Activated CD4-positive, alpha-beta T cell treated with anti-CD3 and anti-CD28 coated beads, Interleukin-2, Interleukin-6, amounts not matched to agents 100 ng/mL and 50 ng/mL, durations not matched to agents 16 hours and 8 hours (primary cell): ENCODE measurements at regions not wholly inside any gene's neighbourhood (a gene's known extent, or its start where the extent isn't known, plus 50 kb on each side); places are given as distances from the start of the nearest gene placed in this dataset.
"Not testable (repeated sequence)": the region's sequence is repeated elsewhere in the genome, so short reads cannot be mapped to it uniquely, and the experiment has no call there.

Experiments used
- DNase-seq: peaks from one replicate; pipeline ENCODE4 v3.0.0-alpha.2; 2020

DNA sequence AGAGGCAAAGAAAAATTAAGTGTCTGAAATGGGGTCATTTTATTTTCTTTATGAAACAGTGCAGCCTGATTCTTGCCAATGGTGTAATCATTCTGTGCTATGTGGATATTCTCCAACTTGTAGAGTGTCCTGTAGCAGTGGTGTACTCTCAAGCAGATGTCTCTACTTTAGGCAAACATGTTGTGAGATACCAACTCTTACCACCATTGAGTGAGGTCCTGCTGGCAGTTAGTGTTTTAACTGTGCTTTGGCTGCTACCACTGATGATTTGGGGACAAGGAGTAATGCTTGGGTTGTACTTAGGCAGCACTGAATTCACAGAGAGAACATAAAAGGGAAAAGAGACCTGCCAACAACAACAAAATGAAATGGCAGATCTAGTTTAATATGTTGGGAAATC is 122.5 kb downstream of the APIP start:
- DNase-seq, result no peak

GRCh38 chr11:34792814-34793258 is 123.3 kb downstream of the APIP start:
- DNase-seq, result no peak

- peak; percentile 2 for DNase-seq
Measured at GRCh38 chr11:34791780-34792542, 124.2 kb downstream of the APIP start.

- DNase-seq, result no peak
Measured at GRCh38 chr11:34790620-34791019, 125.6 kb downstream of the APIP start.

- DNase-seq, result no peak
Measured at GRCh38 chr11:34789196-34789834, 126.9 kb downstream of the APIP start.

DNA sequence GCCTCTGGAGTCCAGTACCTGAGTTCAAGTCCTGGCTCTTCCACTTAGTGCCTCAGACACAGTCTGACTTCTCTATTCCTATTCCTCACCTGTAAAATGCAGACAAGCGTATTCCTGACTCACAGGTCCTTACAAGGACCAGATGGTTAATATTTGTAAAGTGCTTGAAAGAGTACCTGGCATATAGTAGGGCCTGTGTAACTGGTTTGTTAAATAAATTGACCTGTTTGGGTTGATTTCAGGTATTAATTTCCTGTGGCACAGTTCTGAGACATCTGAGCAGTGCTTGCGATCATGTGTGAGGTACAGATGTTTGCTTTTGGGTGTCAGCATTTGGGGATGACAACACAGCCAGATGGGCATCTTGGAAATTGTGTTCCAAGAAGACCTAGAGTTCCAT is 127.5 kb downstream of the APIP start:
- DNase-seq, result no peak

- DNase-seq, result no peak
Measured at GRCh38 chr11:34787895-34788294, 128.3 kb downstream of the APIP start.

- DNase-seq, result no peak
Measured at GRCh38 chr11:34787348-34787747, 128.8 kb downstream of the APIP start.

DNA sequence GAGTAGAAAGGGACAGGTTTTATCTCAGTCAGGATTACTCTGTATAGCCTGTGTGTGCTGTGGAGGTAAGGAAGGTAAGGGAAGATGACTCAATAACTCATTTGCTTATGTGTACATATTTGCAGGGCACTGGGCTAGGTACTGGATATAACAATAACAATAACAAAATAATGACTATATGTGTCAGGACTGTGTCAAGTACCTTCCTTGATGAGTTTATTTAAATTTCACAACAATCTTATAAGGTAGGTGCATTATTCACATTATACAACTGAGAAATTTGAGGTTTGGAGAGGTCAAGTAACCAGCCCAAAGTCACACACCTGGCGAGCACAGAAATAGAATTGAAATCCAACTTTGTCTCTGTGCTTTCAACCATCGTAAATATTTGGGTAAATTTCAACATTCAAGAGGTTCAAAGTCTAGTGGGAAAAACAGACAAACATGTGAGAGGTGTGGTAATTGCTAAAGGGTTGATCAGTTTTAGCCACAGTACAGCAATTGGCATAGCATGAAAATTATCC is 131.8 kb downstream of the APIP start:
- DNase-seq, result no peak

DNA sequence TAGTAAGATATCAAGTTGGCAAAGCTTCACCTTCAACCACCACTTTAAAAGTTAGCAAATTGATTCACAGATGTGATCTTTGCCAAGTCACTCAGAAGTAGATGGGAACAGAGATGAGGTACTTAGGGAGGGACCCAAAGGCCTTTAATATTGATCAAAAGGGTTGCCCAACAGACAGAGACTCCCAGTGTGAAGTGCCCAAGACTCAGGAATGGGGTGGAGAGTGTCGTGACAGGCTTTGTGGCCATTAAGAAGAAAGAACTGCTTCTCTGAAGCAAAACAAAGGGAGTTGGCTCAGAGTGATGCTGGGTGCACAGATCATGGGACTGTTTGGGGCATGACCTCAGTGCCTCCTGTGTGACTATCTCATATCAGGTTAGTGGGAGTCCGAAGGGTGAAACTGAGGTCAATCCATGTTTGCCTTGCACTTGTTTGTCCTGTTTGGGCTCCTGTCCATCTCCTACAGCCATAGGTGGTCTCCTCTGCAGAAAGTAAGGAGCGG is 132.3 kb downstream of the APIP start:
- DNase-seq, result no peak

- not testable (repeated sequence) for DNase-seq
Measured at GRCh38 chr11:34781826-34782225, 134.4 kb downstream of the APIP start.

GRCh38 chr11:34775417-34775888 is 140.7 kb downstream of the APIP start:
- DNase-seq, result no peak

- DNase-seq, result no peak
Measured at GRCh38 chr11:34774604-34775003, 141.6 kb downstream of the APIP start.

DNA sequence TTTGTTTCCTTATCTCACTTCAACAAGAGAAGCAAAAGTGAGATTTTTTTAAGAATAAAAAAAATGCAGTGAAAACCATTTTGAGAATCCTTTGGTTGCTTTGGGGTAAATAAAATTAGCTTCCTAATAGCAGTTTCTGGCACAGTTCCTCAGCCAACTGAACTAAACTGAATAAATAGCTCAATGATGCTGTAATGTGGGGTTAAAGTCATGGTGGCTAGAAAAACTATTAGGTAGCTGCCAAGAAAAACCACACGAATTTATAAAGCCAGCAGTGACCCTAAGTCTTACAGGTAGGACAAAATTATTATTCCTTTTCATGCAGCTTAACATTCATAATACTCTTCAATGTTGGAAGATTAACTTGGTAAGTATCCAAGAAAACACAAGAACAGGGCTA is 142.4 kb downstream of the APIP start:
- DNase-seq, result no peak

- no peak for DNase-seq
Measured at GRCh38 chr11:34773211-34773610, 143.0 kb downstream of the APIP start.

DNA sequence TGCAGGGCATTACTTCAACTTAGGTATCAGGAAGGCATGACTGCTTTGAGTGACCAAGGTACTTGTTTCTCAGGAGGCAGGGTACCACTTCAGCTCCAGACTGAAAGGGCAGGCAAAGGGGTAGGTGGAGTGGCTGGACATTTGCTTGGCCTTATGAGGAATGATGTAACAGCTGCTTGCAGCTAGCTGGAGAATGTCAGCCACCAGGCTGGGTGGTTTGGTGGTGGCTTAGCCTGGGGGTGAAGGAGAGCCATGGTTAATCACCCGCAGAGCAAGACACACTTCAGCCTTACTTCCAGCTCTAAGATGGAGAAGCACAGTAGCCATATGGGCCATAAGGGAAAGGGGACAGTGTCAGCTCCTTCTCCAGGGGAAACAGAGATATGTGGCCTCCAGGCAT is 146.1 kb downstream of the APIP start:
- no peak for DNase-seq

DNA sequence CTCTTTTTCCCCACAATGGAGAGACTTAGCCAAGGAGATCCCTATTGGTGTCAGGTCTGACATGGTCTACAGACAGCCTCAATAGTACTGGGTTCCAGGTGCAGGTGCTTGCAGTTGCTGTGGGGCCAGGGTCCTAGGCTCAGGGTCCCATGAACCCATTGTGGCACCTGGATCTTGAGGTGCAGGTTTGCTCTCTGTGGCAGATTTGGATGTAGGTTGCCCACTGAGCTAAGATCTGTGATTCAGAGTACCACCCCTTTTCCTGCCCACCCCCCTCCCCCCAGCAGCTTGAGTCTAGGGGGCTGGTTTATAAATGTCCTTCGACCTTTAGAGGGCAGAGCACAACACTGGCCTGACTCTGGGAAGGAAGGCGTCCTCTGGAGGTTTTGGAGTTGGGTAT is 147.0 kb downstream of the APIP start:
- no peak for DNase-seq

- not testable (repeated sequence) for DNase-seq
Measured at GRCh38 chr11:34762625-34763024, 141.7 kb downstream of the EHF start.

DNA sequence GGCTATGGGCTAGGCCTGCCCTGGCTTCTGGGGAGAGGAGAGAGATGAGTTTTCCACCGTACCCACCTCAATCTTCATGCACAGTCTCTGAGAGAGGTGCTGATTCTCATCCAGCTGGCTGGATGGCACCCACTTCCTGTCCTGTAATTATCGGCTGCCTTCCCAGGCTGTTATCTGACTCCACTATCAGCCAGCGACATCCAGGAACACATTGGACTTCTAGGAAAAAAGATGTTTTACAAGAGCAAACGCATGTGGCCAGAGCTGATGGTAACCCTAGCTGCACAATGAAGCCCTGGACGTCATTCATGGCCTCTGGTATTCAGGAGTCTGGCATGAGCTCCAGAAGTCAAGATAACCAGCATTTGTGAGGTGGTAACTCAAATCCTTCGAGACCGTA is 137.4 kb downstream of the EHF start:
- no peak for DNase-seq

GRCh38 chr11:34757026-34757451 is 136.1 kb downstream of the EHF start:
- no peak for DNase-seq

- no peak for DNase-seq
Measured at GRCh38 chr11:34756591-34756990, 135.7 kb downstream of the EHF start.

DNA sequence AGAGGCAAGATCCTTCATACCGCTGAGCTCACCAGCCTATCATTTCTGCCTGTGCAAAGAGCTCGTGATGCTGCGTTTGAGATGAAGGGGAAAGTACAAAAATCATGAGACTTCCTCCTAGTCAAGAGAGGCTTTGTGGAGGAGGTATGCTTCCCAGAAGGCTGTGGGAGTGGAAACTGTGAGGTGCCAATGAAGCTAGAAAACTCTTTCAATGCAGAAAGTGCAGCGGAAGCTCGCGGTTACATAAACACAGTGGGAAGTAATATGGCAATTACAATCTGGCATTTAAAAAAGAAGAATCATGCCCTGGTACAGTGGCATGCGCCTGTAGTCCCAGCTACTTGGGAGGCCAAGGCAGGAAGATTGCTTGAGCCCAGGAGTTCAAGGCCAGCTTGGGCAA is 134.8 kb downstream of the EHF start:
- no peak for DNase-seq

DNA sequence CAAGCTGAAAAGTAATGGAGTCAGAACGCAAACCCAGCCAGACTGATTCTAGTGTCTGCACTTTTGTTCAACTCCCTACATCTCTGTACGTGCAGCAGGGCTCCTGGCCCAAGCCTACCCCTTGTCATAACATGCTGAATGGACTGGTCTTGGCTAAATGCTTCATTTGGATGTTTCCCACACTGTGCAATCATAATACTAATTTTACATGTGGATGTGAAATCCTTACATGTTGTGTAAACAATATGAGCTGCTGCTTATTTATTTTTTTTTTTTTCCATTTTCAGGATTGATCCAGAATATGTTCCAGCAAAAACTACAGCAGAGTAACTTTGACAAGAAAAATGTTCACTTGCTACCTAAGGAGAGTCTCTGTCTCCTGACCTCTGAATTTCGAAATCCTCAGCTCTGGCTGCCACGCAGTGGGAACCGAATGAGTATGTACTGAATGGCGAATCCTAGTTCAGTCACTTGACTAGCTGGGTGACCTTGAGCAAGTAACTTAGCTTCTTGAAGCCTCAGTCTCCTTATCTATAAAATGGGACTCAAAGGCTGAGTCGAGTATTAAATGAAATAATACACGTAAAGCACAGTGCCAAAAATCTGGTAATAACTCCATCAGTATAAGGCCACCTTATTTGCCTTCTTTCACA is 133.4 kb downstream of the EHF start:
- no peak for DNase-seq
